HG03342 (cell line): ENCODE measurements at regions not wholly inside any gene's neighbourhood (a gene's known extent, or its start where the extent isn't known, plus 50 kb on each side); places are given as distances from the start of the nearest gene placed in this dataset.
"Not testable (repeated sequence)": the region's sequence is repeated elsewhere in the genome, so short reads cannot be mapped to it uniquely, and the experiment has no call there.

ENCODE experiments used
- ATAC-seq: cut with Tn5 transposase; IDR thresholded peaks from one replicate; pipeline ENCODE4 v1.9.1; 2021; ENCODE audit warnings: mild to moderate bottlenecking, moderate library complexity; ENCODE audit not compliant: unreplicated experiment

GRCh38 chr2:49861821-49862220, 707.5 kb upstream of the FSHR start:
- ATAC-seq = no peak

- no peak for ATAC-seq
These were observed 706.5 kb upstream of the FSHR start for GRCh38 chr2:49860834-49861233.

- no peak for ATAC-seq
These were observed 705.9 kb upstream of the FSHR start for GRCh38 chr2:49860170-49860569.

GRCh38 chr2:49858657-49859056, 704.3 kb upstream of the FSHR start:
- ATAC-seq = no peak

- ATAC-seq = no peak
These were observed 703.8 kb upstream of the FSHR start for GRCh38 chr2:49858113-49858490.

GRCh38 chr2:49857371-49858112, 703.2 kb upstream of the FSHR start:
- ATAC-seq = no peak

GRCh38 chr2:49845671-49846070, 691.4 kb upstream of the FSHR start:
- no peak for ATAC-seq

GRCh38 chr2:49845021-49845420, 690.7 kb upstream of the FSHR start:
- no peak for ATAC-seq

GRCh38 chr2:49844113-49844512, 689.8 kb upstream of the FSHR start:
- ATAC-seq = not testable (repeated sequence)

GRCh38 chr2:49843314-49843713, 689.0 kb upstream of the FSHR start:
- no peak for ATAC-seq

GRCh38 chr2:49840428-49840975, 686.2 kb upstream of the FSHR start:
- ATAC-seq = no peak

GRCh38 chr2:49839818-49840217, 685.5 kb upstream of the FSHR start:
- ATAC-seq = no peak

GRCh38 chr2:49837561-49838293, 683.4 kb upstream of the FSHR start:
- no peak for ATAC-seq

GRCh38 chr2:49836017-49836416, 681.7 kb upstream of the FSHR start:
- ATAC-seq = no peak

GRCh38 chr2:49834433-49834832, 680.1 kb upstream of the FSHR start:
- ATAC-seq = no peak

GRCh38 chr2:49832555-49832954, 678.2 kb upstream of the FSHR start:
- no peak for ATAC-seq

GRCh38 chr2:49831698-49832367, 677.5 kb upstream of the FSHR start:
- no peak for ATAC-seq

GRCh38 chr2:49830846-49831245, 676.5 kb upstream of the FSHR start:
- no peak for ATAC-seq

- ATAC-seq = no peak
These were observed 673.1 kb upstream of the FSHR start for GRCh38 chr2:49827366-49827765.

- no peak for ATAC-seq
These were observed 658.9 kb upstream of the FSHR start for GRCh38 chr2:49813208-49813607.

- no peak for ATAC-seq
These were observed 658.4 kb upstream of the FSHR start for GRCh38 chr2:49812730-49813129.

GRCh38 chr2:49811502-49811901, 657.2 kb upstream of the FSHR start:
- ATAC-seq = no peak
